WTC11 (cell line): ENCODE measurements at regions not wholly inside any gene's neighbourhood (a gene's known extent, or its start where the extent isn't known, plus 50 kb on each side); places are given as distances from the start of the nearest gene placed in this dataset.

ENCODE experiments used
- ATAC-seq: fragments of 200-7000 bp; cut with Tn5 transposase; 2 replicates; pipeline ENCODE4 v1.10.0; 2021; ENCODE audit warnings: mild to moderate bottlenecking, moderate library complexity
- CTCF ChIA-PET: fragments of 300-600 bp; sonication (Branson Sonifier 250); formaldehyde crosslinking; loops from one replicate; lab custom pipeline; 2021; ENCODE audit warnings: antibody characterized with exemption; lab: Charles Lee
- POLR2A ChIA-PET: fragments of 350-600 bp; sonication (Branson Sonifier 250); formaldehyde crosslinking; loops from one replicate; lab custom pipeline; 2021; ENCODE audit warnings: antibody characterized with exemption; lab: Charles Lee
- DNase-seq: peaks from one replicate; pipeline ENCODE4 v3.0.0; 2021; ENCODE audit warnings: low spot score
- H3K27ac Mint-ChIP-seq: 2 replicates; pipeline ENCODE4 v1.8.0; 2021; ENCODE audit warnings: mixed read lengths
- H3K27me3 Mint-ChIP-seq: 2 replicates; pipeline ENCODE4 v1.8.0; 2021; ENCODE audit warnings: low read depth, mild to moderate bottlenecking, moderate library complexity, mixed read lengths
- H3K36me3 Mint-ChIP-seq: 2 replicates; pipeline ENCODE4 v1.8.0; 2021; ENCODE audit warnings: mixed read lengths
- H3K4me1 Mint-ChIP-seq: 2 replicates; pipeline ENCODE4 v1.8.0; 2022; ENCODE audit warnings: mixed read lengths
- H3K4me3 Mint-ChIP-seq: 2 replicates; pipeline ENCODE4 v1.8.0; 2021; ENCODE audit warnings: mild to moderate bottlenecking, moderate library complexity, mixed read lengths
- H3K9me3 Mint-ChIP-seq: 2 replicates; pipeline ENCODE4 v1.8.0; 2021; ENCODE audit warnings: mixed read lengths
- AFF4 ChIP-seq: sonication (generic); formaldehyde crosslinking; IDR thresholded peaks from 2 replicates; pipeline ENCODE4 v1.8.1; 2023; ENCODE audit warnings: mild to moderate bottlenecking, missing genetic modification reagents, borderline replicate concordance
- ATF3 ChIP-seq: sonication (generic); formaldehyde crosslinking; conservative IDR thresholded peaks from 2 replicates; pipeline ENCODE4 v1.8.1; 2022; ENCODE audit warnings: mild to moderate bottlenecking, missing genetic modification reagents
- CREM ChIP-seq: sonication (generic); formaldehyde crosslinking; IDR thresholded peaks from 2 replicates; pipeline ENCODE4 v1.8.1; 2022; ENCODE audit warnings: mild to moderate bottlenecking, missing genetic modification reagents, moderate library complexity
- E2F1 ChIP-seq: sonication (generic); formaldehyde crosslinking; IDR thresholded peaks from 2 replicates; pipeline ENCODE4 v1.8.0; 2022; ENCODE audit warnings: mild to moderate bottlenecking, missing genetic modification reagents
- FOXP1 ChIP-seq: sonication (generic); formaldehyde crosslinking; IDR thresholded peaks from 2 replicates; pipeline ENCODE4 v1.8.0; 2022; ENCODE audit warnings: missing genetic modification reagents, mild to moderate bottlenecking, moderate library complexity, borderline replicate concordance
- GABPB1 ChIP-seq: sonication (generic); formaldehyde crosslinking; IDR thresholded peaks from 2 replicates; pipeline ENCODE4 v1.8.1; 2023; ENCODE audit warnings: mild to moderate bottlenecking, missing genetic modification reagents
- HMGA2 ChIP-seq: fragments of 250-450 bp; sonication (Bioruptor Pico); IDR thresholded peaks from 2 replicates; pipeline ENCODE4 v1.4.0; 2021; ENCODE audit warnings: mild to moderate bottlenecking, moderate library complexity
- IRF2 ChIP-seq: sonication (generic); formaldehyde crosslinking; IDR thresholded peaks from 2 replicates; pipeline ENCODE4 v1.8.0; 2022; ENCODE audit warnings: low read depth, missing genetic modification reagents, borderline replicate concordance
- MAX ChIP-seq: sonication (generic); formaldehyde crosslinking; IDR thresholded peaks from 2 replicates; pipeline ENCODE4 v1.8.0; 2022; ENCODE audit warnings: mild to moderate bottlenecking, missing genetic modification reagents
- NFYB ChIP-seq: sonication (generic); formaldehyde crosslinking; conservative IDR thresholded peaks from 2 replicates; pipeline ENCODE4 v1.8.0; 2022; ENCODE audit warnings: low read depth, missing genetic modification reagents
- RELA ChIP-seq: sonication (generic); formaldehyde crosslinking; IDR thresholded peaks from 2 replicates; pipeline ENCODE4 v1.8.1; 2022; ENCODE audit warnings: missing genetic modification reagents, mild to moderate bottlenecking, borderline replicate concordance
- RORB ChIP-seq: fragments of 250-450 bp; sonication (Bioruptor Pico); IDR thresholded peaks from 2 replicates; pipeline ENCODE4 v1.9.0; 2021; ENCODE audit warnings: mild to moderate bottlenecking
- SP1 ChIP-seq: sonication (generic); formaldehyde crosslinking; conservative IDR thresholded peaks from 2 replicates; pipeline ENCODE4 v1.8.1; 2022; ENCODE audit warnings: missing genetic modification reagents
- ZBTB43 ChIP-seq: sonication (generic); formaldehyde crosslinking; IDR thresholded peaks from 2 replicates; pipeline ENCODE4 v1.8.1; 2023; ENCODE audit warnings: mild to moderate bottlenecking, missing genetic modification reagents
- ZMAT4 ChIP-seq: fragments of 250-450 bp; sonication (Bioruptor Pico); IDR thresholded peaks from 2 replicates; pipeline ENCODE4 v1.9.0; 2021; ENCODE audit warnings: mild to moderate bottlenecking
- ZNF138 ChIP-seq: sonication (generic); formaldehyde crosslinking; conservative IDR thresholded peaks from 2 replicates; pipeline ENCODE4 v1.8.1; 2022; ENCODE audit warnings: mild to moderate bottlenecking, moderate library complexity, missing genetic modification reagents
- TF ChIP-seq, protein P1 (sequence below): sonication (generic); formaldehyde crosslinking; IDR thresholded peaks from 2 replicates; pipeline ENCODE4 v1.8.1; 2023; ENCODE audit warnings: mild to moderate bottlenecking, missing genetic modification reagents

DNA sequence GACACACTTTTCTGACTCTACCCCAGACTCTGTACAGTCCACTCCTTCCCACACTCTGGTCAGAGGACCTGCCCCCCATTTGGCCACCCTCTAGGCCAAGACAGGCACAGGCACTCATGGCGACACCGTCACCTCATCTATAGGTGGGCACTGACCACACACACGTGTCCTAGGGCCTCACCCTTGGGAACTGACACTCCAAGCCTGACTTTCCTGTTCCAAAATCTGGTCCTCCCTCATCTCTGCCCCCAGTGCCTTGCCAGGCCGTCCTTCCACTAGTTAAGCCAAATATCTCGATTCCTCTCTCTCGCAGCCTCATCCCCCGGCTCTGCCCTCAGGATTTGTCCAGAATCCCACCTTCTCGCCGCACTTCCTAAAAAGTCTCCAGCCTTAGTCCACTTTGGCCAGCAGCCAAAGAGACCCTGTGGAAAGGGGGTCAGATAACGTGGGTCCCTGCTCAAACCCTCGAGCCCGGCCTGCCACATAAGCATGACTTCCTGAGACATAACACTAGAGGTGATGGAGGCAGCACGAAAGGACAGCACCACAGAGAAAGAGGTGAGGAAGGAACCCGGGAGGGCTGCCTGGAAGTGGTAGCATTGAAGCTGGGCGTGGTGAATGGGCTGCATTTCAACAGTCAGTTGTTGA, 105.8 kb upstream of the OTOS start (continued):
- TF ChIP-seq, protein P1, sequence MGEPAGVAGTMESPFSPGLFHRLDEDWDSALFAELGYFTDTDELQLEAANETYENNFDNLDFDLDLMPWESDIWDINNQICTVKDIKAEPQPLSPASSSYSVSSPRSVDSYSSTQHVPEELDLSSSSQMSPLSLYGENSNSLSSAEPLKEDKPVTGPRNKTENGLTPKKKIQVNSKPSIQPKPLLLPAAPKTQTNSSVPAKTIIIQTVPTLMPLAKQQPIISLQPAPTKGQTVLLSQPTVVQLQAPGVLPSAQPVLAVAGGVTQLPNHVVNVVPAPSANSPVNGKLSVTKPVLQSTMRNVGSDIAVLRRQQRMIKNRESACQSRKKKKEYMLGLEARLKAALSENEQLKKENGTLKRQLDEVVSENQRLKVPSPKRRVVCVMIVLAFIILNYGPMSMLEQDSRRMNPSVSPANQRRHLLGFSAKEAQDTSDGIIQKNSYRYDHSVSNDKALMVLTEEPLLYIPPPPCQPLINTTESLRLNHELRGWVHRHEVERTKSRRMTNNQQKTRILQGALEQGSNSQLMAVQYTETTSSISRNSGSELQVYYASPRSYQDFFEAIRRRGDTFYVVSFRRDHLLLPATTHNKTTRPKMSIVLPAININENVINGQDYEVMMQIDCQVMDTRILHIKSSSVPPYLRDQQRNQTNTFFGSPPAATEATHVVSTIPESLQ = no peak
- TF ChIP-seq ZNF138 (no peak), HMGA2 (no peak), NFYB (no peak), FOXP1 (CRISPR knock-in tag) (no peak), RORB (CRISPR knock-in tag) (no peak), MAX (CRISPR knock-in tag) (no peak), ATF3 (CRISPR knock-in tag) (no peak)

GRCh38 chr2:240247241-240247867, 106.9 kb upstream of the OTOS start:
- DNase-seq (no peak), ATAC-seq (no peak)
- no peaks in the 10 kb centered on the region for H3K27me3 Mint-ChIP-seq
- H3K4me1 Mint-ChIP-seq = peaks cover 5% of the 10 kb centered on the region
- no peak for TF ChIP-seq SP1
- no peak for TF ChIP-seq ZBTB43 (CRISPR knock-in tag)
- TF ChIP-seq E2F1 (CRISPR knock-in tag) = no peak
- no peaks in the 10 kb centered on the region for H3K36me3 Mint-ChIP-seq
- no peaks in the 10 kb centered on the region; the same call in 1 of the 2 replicates for H3K9me3 Mint-ChIP-seq
- POLR2A ChIA-PET = no interaction called here
- H3K27ac Mint-ChIP-seq = no peak overlapping the region
- H3K4me3 Mint-ChIP-seq = no peak overlapping the region
- CTCF ChIA-PET = interaction anchor here (1.0 to 1.5 kb wide), 2 partner anchors 9 to 14 kb away, joined by 4 to 7 read pairs; no protein-coding TSS in a partner anchor

- no peaks in the 10 kb centered on the region; the same call in 1 of the 2 replicates for H3K9me3 Mint-ChIP-seq
- H3K4me1 Mint-ChIP-seq = peaks cover 5% of the 10 kb centered on the region
- ATAC-seq (no peak), DNase-seq (no peak)
- ChIA-PET POLR2A (no interaction called here), CTCF (interaction anchor here (1.0 kb wide), 1 partner anchor 15 kb away, joined by 7 read pairs; no protein-coding TSS in a partner anchor)
- H3K27ac Mint-ChIP-seq = no peak overlapping the region
- no peak overlapping the region for H3K4me3 Mint-ChIP-seq
- H3K27me3 Mint-ChIP-seq = no peaks in the 10 kb centered on the region
- H3K36me3 Mint-ChIP-seq = no peaks in the 10 kb centered on the region
- TF ChIP-seq ZBTB43 (CRISPR knock-in tag) = no peak
- TF ChIP-seq IRF2 = no peak
- TF ChIP-seq RELA = no peak
- TF ChIP-seq ZMAT4 (CRISPR knock-in tag) = no peak
- no peak for TF ChIP-seq CREM (CRISPR knock-in tag)
- TF ChIP-seq AFF4 = no peak
- no peak for TF ChIP-seq GABPB1 (CRISPR knock-in tag)
Observed at GRCh38 chr2:240247868-240248720, 107.6 kb upstream of the OTOS start.
